Stomach smooth muscle (tissue), 2 donors: ENCODE measurements at regions not wholly inside any gene's neighbourhood (a gene's known extent, or its start where the extent isn't known, plus 50 kb on each side); places are given as distances from the start of the nearest gene placed in this dataset.
"Not testable (repeated sequence)": the region's sequence is repeated elsewhere in the genome, so short reads cannot be mapped to it uniquely, and the experiment has no call there.

ENCODE experiments used
- H3K27ac ChIP-seq: one replicate; pipeline ENCODE4 v1.7.0; 2013; ENCODE audit warnings: mild to moderate bottlenecking, low read length, inconsistent platforms
- H3K27me3 ChIP-seq, 2 donors: one replicate each; pipeline ENCODE4 v1.7.0; 2013; ENCODE audit warnings: low read length in 2 of 2; ENCODE audit not compliant: insufficient read depth in 2 of 2, control insufficient read depth in 1 of 2
- H3K36me3 ChIP-seq, 2 donors: one replicate each; pipeline ENCODE4 v1.7.0; 2013; ENCODE audit warnings: low read length in 2 of 2; ENCODE audit not compliant: control insufficient read depth in 2 of 2, insufficient read depth in 2 of 2
- H3K4me1 ChIP-seq: one replicate; pipeline ENCODE4 v1.7.0; 2013; ENCODE audit warnings: low read length; ENCODE audit not compliant: control insufficient read depth, insufficient read depth
- H3K4me3 ChIP-seq, 2 donors: one replicate each; pipeline ENCODE4 v1.7.0; 2013; ENCODE audit warnings: low read length in 2 of 2
- H3K9ac ChIP-seq, 2 donors: one replicate each; pipeline ENCODE4 v1.7.0; 2013; ENCODE audit warnings: low read length in 2 of 2, mild to moderate bottlenecking in 1 of 2
- H3K9me3 ChIP-seq, 2 donors: one replicate each; pipeline ENCODE4 v1.7.0; 2013; ENCODE audit warnings: low read length in 2 of 2; ENCODE audit not compliant: control insufficient read depth in 2 of 2
- donor health status: healthy.
- donor health status: Pancreatic carcinoma.

DNA sequence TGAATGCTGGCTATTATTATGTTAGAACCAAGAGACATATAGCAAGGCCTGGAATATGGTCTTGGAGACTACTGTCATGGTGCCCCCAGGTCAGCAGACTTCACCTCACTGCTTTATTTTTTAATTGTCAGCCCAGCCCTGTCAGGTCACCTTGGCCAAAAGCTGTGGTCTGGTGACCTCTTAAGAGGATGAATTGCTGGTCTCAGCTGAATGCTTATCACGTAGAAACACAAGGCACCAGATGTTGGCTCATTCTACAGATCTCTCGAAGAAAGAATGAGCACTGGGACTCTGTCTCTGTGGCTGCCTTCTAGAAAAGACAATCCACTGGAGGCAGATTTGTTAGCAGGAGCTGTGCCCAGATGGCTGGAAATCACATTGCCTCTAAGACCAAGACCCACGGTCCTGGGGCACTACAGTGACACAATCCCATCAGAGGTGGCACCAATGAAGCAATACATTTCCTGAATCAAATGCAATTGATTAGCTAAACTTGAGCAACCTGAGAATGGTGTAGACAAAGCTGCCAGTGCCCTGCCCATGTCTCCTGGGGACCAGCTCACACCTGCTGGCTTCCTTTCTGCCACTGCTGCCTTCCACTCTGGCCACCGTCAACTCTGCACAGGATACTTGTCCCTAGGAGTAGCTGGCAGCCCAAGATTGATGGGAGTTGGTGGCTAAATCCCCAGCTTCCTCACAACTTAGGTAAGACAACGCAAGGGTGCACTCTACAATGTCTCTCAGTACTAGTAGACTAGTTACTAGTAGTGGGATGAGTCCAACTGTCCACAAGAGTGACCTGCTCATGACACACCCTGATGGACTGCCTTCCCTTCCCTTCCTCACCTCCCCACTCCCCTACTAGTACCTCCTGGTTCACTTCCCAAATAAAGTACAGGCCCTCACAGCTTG lies 384.9 kb upstream of the PROK2 start:
- H3K4me1 ChIP-seq, result peaks cover 25% of the 10 kb centered on the region
- no peak overlapping the region for H3K4me3 ChIP-seq
- no peaks in the 10 kb centered on the region for H3K27me3 ChIP-seq
- H3K9ac ChIP-seq, result no peak overlapping the region
- H3K9me3 ChIP-seq, result no peaks in the 10 kb centered on the region
- no peak overlapping the region for H3K27ac ChIP-seq
- H3K36me3 ChIP-seq, result no peaks in the 10 kb centered on the region

DNA sequence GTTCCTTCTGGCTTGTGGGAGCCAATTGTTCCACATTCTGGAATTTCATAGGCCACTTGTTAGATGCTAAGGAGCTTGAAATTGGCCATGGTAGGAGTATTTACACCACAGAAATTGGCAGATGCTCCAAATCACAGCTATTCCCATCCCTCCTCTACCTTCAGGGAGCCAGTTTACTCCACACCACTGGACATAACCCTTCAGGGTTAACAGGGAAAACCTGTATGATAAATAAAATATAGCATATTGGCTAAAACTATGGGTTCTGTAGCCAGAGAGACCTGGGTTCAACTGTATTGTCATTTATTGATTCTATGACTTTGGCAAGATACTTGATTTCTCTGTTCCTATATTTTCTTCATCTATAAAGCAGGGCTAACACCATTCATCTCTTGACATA lies 384.2 kb upstream of the PROK2 start:
- no peak overlapping the region for H3K9ac ChIP-seq
- no peaks in the 10 kb centered on the region for H3K27me3 ChIP-seq
- no peak overlapping the region for H3K4me3 ChIP-seq
- no peak overlapping the region for H3K27ac ChIP-seq
- no peaks in the 10 kb centered on the region for H3K9me3 ChIP-seq
- peaks cover 25% of the 10 kb centered on the region for H3K4me1 ChIP-seq
- H3K36me3 ChIP-seq, result no peaks in the 10 kb centered on the region

DNA sequence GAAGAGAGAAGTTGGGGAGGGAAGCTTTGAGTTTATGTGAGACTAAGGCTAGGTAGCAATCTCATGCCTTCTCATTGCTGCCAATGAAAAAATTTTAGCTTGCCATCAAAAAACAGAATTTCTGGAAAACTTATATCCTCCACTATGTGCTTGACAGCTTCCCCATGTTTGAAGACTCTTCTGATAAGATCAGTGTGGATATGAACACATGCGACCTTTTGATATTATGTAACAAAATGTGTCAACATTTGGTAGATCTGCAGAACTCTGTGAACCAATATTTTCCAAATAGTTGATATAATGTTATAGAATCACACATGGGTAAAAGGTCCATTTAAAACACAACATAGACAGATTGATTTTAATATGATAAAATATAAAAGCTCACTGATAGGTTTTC lies 380.9 kb upstream of the PROK2 start:
- H3K9me3 ChIP-seq, result no peaks in the 10 kb centered on the region
- no peaks in the 10 kb centered on the region for H3K36me3 ChIP-seq
- H3K4me3 ChIP-seq, result no peak overlapping the region
- no peaks in the 10 kb centered on the region for H3K4me1 ChIP-seq
- no peaks in the 10 kb centered on the region for H3K27me3 ChIP-seq
- H3K27ac ChIP-seq, result no peak overlapping the region
- H3K9ac ChIP-seq, result no peak overlapping the region

DNA sequence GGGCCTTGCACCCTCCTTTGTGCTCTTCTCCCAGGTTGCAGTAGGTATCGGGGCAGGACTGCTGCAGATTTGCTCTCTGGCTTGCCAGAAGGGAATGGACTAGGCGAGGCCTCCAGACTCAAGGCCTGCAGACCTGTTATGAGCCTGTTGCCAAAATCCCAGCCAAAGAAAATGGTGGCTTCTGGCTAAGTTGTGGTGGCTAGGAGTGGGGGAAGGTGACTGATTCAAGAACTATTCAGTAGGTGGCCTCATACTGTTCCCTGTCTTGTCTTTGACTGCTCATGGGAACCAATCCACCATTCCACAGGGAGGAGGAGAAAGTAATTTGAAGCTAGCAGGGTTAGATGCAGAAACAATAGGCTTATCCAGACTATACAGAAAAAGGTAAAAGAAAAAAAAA lies 380.4 kb upstream of the PROK2 start:
- H3K9me3 ChIP-seq, result no peaks in the 10 kb centered on the region
- H3K4me1 ChIP-seq, result no peaks in the 10 kb centered on the region
- no peaks in the 10 kb centered on the region for H3K27me3 ChIP-seq
- no peak overlapping the region for H3K9ac ChIP-seq
- no peak overlapping the region for H3K4me3 ChIP-seq
- H3K36me3 ChIP-seq, result no peaks in the 10 kb centered on the region
- no peak overlapping the region for H3K27ac ChIP-seq

DNA sequence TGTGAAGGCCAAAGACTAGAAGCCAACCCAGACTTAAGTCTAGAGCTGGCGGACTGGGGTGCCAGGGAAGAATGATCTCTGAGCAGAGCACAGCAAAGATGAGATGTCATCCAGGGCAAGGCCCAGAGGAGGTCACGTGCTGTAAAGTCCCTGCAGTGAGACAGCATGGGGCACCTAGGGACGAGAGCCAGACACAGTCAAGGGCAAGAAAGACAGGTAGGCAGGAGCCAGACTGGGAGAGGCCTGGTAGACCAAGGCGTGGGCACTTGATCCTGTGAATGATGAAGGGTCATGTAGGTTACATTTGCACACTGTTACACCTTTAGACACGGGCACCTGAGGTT lies 379.7 kb upstream of the PROK2 start:
- Histone ChIP-seq H3K9ac (no peak overlapping the region), H3K4me1 (no peaks in the 10 kb centered on the region), H3K36me3 (no peaks in the 10 kb centered on the region), H3K9me3 (no peaks in the 10 kb centered on the region), H3K27ac (no peak overlapping the region), H3K4me3 (no peak overlapping the region), H3K27me3 (no peaks in the 10 kb centered on the region)

DNA sequence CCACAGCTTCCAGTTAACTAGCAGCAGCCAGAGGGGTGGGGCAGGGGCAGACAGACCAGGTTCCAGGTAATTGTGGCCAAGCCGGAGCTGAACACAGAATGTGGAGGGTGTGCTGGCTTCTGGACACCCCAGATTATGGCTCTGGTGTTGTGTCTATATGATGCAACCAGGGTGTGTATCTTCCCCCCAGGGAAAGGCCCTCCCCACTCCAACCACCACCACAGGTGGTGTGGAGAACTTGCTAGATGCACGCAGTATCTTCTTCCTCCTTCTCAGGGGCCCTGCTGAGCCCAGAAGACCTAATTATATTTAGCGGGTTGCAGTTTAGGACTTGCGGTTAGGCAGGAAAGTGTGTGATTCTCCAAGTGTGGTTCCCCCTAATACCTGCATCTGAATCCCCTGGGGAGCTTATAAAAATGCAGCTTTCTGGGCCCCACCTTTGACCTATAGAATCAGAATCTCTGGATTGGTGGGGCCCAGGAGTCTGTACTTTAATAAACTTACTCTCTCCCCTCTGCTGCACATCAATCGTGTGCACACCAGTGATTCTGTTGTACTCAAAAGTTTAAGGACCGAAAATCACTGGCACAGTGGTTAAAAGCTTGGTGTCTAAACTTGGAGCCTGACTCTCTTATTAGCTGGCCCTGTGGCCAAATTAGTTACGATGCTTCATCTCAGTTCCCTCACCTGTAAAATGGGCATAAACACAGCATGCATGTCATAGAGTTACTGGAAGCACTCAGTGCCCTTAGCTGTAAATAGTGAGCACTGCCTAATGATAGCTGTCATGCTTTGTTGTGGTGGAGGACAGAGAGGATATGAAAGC lies 379.1 kb upstream of the PROK2 start:
- H3K4me3 ChIP-seq, result no peak overlapping the region
- no peak overlapping the region for H3K27ac ChIP-seq
- no peaks in the 10 kb centered on the region for H3K36me3 ChIP-seq
- no peak overlapping the region for H3K9ac ChIP-seq
- no peaks in the 10 kb centered on the region for H3K4me1 ChIP-seq
- H3K9me3 ChIP-seq, result no peaks in the 10 kb centered on the region
- no peaks in the 10 kb centered on the region for H3K27me3 ChIP-seq

DNA sequence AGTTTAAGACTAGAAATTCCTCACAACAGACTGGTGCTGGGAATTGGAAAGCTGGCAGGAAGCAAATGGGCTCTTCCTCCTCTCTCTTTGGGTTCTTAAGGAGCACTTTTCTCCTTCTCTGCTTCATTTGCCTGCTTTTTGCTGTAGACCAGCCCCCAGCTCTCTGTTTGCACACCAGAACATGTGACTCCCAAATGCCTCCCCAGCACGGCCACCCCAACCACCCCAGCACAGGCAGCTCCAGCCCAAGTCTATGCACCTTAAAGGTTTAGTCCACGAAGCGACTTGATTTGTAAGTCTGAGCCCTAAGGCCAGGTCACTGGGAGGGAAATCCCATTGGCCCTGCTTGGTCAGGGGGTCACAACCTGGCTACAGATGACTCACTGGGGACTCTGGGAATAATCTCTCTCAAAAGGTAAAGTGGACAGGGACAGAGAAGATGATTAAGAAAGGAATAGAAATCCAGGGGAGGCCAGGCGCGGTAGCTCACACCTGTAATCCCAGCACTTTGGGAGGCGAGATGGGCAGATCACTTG lies 377.8 kb upstream of the PROK2 start:
- no peaks in the 10 kb centered on the region for H3K36me3 ChIP-seq
- H3K27me3 ChIP-seq, result no peaks in the 10 kb centered on the region
- no peak overlapping the region for H3K4me3 ChIP-seq
- no peaks in the 10 kb centered on the region for H3K4me1 ChIP-seq
- no peak overlapping the region for H3K9ac ChIP-seq
- H3K27ac ChIP-seq, result no peak overlapping the region
- H3K9me3 ChIP-seq, result no peaks in the 10 kb centered on the region

DNA sequence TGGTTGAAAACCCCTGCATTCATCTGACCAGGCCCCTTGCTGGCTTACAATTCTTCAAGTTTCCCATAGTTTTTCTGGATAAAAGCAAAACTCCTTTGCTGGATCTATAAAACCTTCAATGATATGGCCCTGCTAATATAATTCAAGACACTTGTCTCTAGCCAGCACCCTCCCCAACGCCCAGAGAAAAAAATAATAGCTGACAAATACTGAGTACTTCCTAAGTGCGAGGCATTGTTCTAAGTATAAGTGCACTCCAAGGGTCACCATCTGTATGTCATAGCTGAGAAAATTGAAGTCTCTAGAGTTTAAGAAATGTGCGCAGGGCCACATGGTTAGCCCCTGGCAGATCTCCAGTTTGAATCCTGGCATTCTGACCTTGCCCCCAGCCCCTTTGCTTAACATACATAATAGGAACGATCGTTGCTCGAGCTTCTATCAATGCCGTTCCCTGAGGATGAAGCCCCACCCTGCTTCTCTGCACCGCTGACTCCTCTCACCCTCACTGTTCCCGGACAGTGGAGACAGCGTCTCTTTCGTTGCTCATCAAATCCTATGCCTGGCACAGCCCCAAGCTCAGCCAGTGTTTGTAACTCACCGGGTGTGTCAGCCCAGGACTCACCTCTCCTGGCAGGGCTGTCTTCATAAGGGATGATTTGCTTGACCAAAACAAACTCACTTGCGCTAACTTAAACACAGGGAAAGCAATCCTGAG lies 377.1 kb upstream of the PROK2 start:
- Histone ChIP-seq H3K9me3 (no peaks in the 10 kb centered on the region), H3K27me3 (no peaks in the 10 kb centered on the region), H3K36me3 (no peaks in the 10 kb centered on the region), H3K27ac (no peak overlapping the region), H3K4me3 (no peak overlapping the region), H3K9ac (no peak overlapping the region), H3K4me1 (no peaks in the 10 kb centered on the region)

DNA sequence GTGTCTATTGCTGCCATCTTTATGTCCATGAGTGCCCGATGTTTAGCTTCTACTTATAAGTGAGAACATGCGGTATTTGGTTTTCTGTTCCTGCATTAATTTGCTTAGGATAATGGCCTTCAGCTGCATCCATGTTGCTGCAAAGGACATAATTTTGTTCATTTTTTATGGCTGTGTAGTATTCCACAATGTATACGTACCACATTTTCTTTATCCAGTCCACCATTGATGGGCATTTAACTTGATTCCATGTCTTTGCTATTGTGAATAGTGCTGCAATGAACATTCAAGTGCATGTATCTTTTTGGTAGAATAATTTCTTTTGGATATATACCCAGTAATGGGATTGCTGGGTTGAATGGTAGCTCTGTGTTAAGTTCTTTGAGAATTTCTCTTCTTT lies 376.3 kb upstream of the PROK2 start:
- H3K36me3 ChIP-seq, H3K4me1 ChIP-seq, H3K9ac ChIP-seq, H3K27me3 ChIP-seq, H3K4me3 ChIP-seq, H3K9me3 ChIP-seq, H3K27ac ChIP-seq: not testable (repeated sequence)

DNA sequence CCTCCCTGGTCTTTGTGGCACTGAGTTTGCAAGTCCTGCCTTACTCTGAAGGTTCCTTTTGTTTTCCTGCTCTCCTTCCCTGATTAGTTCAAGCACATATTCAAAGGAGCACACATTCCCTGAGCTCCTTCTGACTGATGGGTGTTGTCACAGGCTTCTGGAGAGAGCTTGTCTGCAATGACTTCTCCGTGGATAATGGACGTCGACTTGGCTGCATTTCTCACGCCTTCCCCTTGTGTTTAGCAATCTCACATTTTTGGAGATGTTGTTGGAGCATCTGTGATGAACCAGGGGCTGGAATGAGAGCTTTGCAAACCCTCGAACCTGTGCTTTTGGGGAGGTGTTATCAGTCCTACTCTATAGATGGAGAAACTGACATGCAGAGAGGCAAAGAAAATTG lies 375.4 kb upstream of the PROK2 start:
- Histone ChIP-seq H3K9ac (no peak overlapping the region), H3K4me3 (no peak overlapping the region), H3K27me3 (no peaks in the 10 kb centered on the region), H3K27ac (no peak overlapping the region), H3K36me3 (no peaks in the 10 kb centered on the region), H3K9me3 (no peaks in the 10 kb centered on the region), H3K4me1 (peaks cover 5% of the 10 kb centered on the region)
